Activated CD8-positive, alpha-beta memory T cell treated with anti-CD3 and anti-CD28 coated beads for 48 hours (primary cell): ENCODE measurements at regions not wholly inside any gene's neighbourhood (a gene's known extent, or its start where the extent isn't known, plus 50 kb on each side); places are given as distances from the start of the nearest gene placed in this dataset.

Source experiments
- DNase-seq, 3 experiments: peaks; one replicate each; pipeline ENCODE4 v3.0.0-alpha.2; 2020; ENCODE audit warnings: low read depth in 2 of 3, low spot score in 2 of 3

DNA sequence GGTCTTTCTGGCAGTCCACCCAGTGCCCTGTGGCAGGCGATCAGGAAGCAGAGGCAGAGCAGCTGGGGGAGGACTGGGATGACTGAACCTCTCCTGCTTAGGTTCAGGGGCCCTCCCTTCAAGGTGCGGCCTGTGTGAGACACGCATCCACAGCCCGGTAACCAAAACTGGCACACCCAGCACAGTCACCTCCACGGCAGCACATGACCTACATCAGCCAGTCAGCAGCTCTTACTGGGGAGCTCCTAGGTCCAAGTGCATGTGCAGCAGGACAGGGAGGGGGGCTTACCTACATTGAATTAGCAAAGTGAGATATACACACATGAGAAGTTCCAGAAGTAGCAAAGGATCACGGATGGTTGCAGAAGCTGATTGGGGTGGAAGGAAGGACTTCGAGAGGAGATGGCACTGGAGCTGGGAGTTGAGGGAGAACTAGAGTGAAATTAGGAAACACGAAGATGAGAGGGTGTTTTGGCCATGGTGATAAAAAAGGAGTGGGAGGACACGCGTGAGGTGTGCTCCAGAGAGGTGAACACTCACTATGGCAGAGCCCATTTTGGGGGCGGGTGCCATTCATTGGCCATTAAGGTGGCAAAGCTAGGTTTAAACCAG is 51.4 kb upstream of the IRF2BP2 start:
- DNase-seq, result no peak

DNA sequence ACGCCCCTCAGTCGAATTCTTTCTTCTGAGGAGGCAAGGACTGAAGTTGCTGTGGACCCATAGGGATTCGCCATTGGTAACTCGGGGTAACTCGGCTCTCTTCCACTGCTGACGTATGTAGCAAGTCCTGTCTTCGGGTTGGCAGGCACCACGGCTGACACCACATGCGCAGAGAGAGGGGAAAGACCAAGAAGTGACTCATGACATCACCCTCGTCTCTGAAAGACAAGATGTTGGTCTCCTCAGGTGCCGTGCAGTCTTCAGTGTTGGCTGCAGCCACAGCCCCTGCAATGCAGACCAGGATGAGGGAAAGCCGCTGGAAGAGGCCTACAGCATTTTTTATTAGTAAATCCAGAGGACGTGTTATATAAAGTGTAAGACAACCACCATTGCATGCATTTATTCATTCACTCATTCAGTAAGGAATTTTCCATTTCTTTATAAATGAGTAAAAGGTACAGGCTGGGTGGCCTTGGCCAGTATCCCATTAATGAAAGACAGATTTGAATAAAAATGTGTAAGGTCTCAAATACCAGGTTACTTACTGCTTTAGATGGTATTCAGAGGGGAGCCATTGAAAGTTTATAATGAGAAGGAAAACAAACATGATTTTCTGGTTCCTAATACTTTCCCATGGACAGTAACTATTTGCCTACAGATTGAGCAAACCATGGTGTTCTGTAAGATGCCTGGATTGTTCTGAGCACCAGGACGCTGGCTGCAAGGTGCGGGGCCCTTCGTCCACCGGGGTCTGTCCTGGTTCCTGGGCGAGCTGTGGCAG is 50.7 kb upstream of the IRF2BP2 start:
- no peak for DNase-seq
